ENCODE measurements at regions not wholly inside any gene's neighbourhood (a gene's known extent, or its start where the extent isn't known, plus 50 kb on each side); places are given as distances from the start of the nearest gene placed in this dataset.

DNA sequence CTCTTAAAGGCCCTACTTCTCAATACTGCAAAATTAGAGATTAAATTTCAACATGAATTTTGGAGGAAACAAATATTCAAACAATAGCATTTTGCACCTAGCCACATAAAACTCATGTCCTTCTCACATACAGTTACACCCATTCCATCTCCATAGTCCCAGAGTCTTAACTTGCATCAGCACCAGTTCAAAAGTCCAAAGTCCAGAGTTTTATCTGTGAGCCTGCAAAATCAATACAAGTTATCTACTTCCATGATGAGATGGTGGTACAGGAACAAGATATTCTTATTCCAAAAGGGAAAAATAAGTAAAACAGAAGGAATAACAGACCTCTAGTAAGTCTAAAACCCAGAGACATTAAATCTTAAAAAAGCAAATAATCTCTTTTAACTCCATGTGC lies 686.0 kb upstream of the ADGRL4 start:
- H2BK12ac ChIP-seq (ENCODE audit: low read depth, low read length) = no peak overlapping the region
- no peak overlapping the region for H2AK5ac ChIP-seq (ENCODE audit: low read depth, low read length)
- H3K79me1 ChIP-seq (ENCODE audit: low read depth, low read length) = no peaks in the 10 kb centered on the region
- H3K4ac ChIP-seq (replicated peaks; ENCODE audit: insufficient read length, low read depth, low read length) = no peak overlapping the region
- H3K14ac ChIP-seq (ENCODE audit: insufficient read length) = no peak overlapping the region
- no peak overlapping the region for H3K27ac ChIP-seq (ENCODE audit: low read depth, low read length)
- no peak overlapping the region for H3K4me2 ChIP-seq (ENCODE audit: insufficient read depth in 1 of 2, low read depth in 2 of 2, low read length in 2 of 2)
- DNase-seq (ENCODE audit: low read depth in 1 of 2, low spot score in 2 of 2) (no peak), FAIRE-seq (no peak)
- ChIA-PET POLR2A (ENCODE audit: partially characterized antibody) (no interaction called here), CTCF (ENCODE audit: partially characterized antibody) (interaction anchor here (1.5 kb wide), 1 partner anchor 23 kb away, joined by 3 read pairs; no protein-coding TSS in a partner anchor)
- no peak overlapping the region for H2BK5ac ChIP-seq (ENCODE audit: low read depth, low read length)
- H3K36me3 ChIP-seq (ENCODE audit: control insufficient read depth in 2 of 4, insufficient read depth in 4 of 4, low read length in 3 of 4) = no peaks in the 10 kb centered on the region
- no peak overlapping the region for H2BK15ac ChIP-seq (ENCODE audit: low read length)
- TF ChIP-seq GTF2F1 (IDR thresholded peaks at IDR 0.05; ENCODE audit: borderline replicate concordance, low read depth, low read length) = no peak
- H3K4me3 ChIP-seq (ENCODE audit: extremely low read depth in 1 of 4, insufficient read depth in 2 of 4, low read depth in 3 of 4, low read length in 4 of 4) = no peak overlapping the region
- no peak overlapping the region for H4K8ac ChIP-seq (ENCODE audit: extremely low read depth, insufficient read depth, low read length)
- H3K79me2 ChIP-seq (ENCODE audit: control insufficient read depth in 1 of 2, insufficient read depth in 2 of 2, low read length in 2 of 2) = no peaks in the 10 kb centered on the region
- no peak overlapping the region for H2BK120ac ChIP-seq (replicated peaks; ENCODE audit: low read depth, low read length)
- no peak overlapping the region for H2AFZ ChIP-seq (ENCODE audit: low read length)
- no peak overlapping the region for H3K23ac ChIP-seq (ENCODE audit: insufficient read length)
- no peaks in the 10 kb centered on the region for H3K4me1 ChIP-seq (replicated peaks in 1 of 4; ENCODE audit: control insufficient read depth in 3 of 4, insufficient read depth in 4 of 4, low read length in 3 of 4)
- no peak overlapping the region for H3K56ac ChIP-seq (replicated peaks; ENCODE audit: insufficient read length, low read depth, low read length)
- H4K91ac ChIP-seq (replicated peaks; ENCODE audit: insufficient read length, low read length) = no peak overlapping the region
- no peak overlapping the region for H2BK20ac ChIP-seq (ENCODE audit: low read length)
- H3K9me3 ChIP-seq (ENCODE audit: insufficient read depth in 2 of 2, low read depth in 1 of 2, low read length in 1 of 2) = no peaks in the 10 kb centered on the region
- H3K27me3 ChIP-seq (replicated peaks in 1 of 4; ENCODE audit: control insufficient read depth in 3 of 4, extremely low read depth in 1 of 4, insufficient read depth in 3 of 4, low read length in 3 of 4) = no peaks in the 10 kb centered on the region
- no peak overlapping the region for H3K18ac ChIP-seq (ENCODE audit: extremely low read depth, low read length)
- H3K9ac ChIP-seq (replicated peaks in 1 of 4; ENCODE audit: extremely low read depth in 1 of 4, low read depth in 3 of 4, low read length in 3 of 4) = no peak overlapping the region
- H3K23me2 ChIP-seq (ENCODE audit: low read depth, low read length) = no peaks in the 10 kb centered on the region
- no peak overlapping the region for H4K5ac ChIP-seq (ENCODE audit: insufficient read length, low read depth, low read length)
- no peaks in the 10 kb centered on the region for H4K20me1 ChIP-seq (replicated peaks in 1 of 2; ENCODE audit: control insufficient read depth in 1 of 2, insufficient read depth in 2 of 2, low read length in 2 of 2)

All from H1 (cell line).